ENCODE measurements at regions not wholly inside any gene's neighbourhood (a gene's known extent, or its start where the extent isn't known, plus 50 kb on each side); places are given as distances from the start of the nearest gene placed in this dataset.
"Not testable (repeated sequence)": the region's sequence is repeated elsewhere in the genome, so short reads cannot be mapped to it uniquely, and the experiment has no call there.

GRCh38 chr2:188676010-188676400, 298.2 kb upstream of the COL3A1 start:
- Histone ChIP-seq H3K4me3 (ENCODE audit: extremely low read depth, insufficient read depth, low read length, poor library complexity, severe bottlenecking) (no peak overlapping the region), H3K27ac (ENCODE audit: low read depth, low read length, severe bottlenecking) (no peak overlapping the region), H3K36me3 (ENCODE audit: control insufficient read depth, insufficient read depth, low read length) (no peaks in the 10 kb centered on the region), H3K4me1 (ENCODE audit: control insufficient read depth, insufficient read depth, low read length, poor library complexity, severe bottlenecking) (peaks cover 11% of the 10 kb centered on the region), H3K9me3 (ENCODE audit: control insufficient read depth, low read length) (no peaks in the 10 kb centered on the region)
- no CpG with 5 or more reads among the region's 1 CpG for WGBS, 2 experiments (ENCODE audit: insufficient coverage in 2 of 2)

GRCh38 chr2:188677142-188677541, 297.0 kb upstream of the COL3A1 start:
- H3K4me3 ChIP-seq (ENCODE audit: extremely low read depth, insufficient read depth, low read length, poor library complexity, severe bottlenecking), result no peak overlapping the region
- no peak overlapping the region for H3K27ac ChIP-seq (ENCODE audit: low read depth, low read length, severe bottlenecking)
- no peaks in the 10 kb centered on the region for H3K36me3 ChIP-seq (ENCODE audit: control insufficient read depth, insufficient read depth, low read length)
- no peaks in the 10 kb centered on the region for H3K9me3 ChIP-seq (ENCODE audit: control insufficient read depth, low read length)
- peaks cover 11% of the 10 kb centered on the region for H3K4me1 ChIP-seq (ENCODE audit: control insufficient read depth, insufficient read depth, low read length, poor library complexity, severe bottlenecking)

GRCh38 chr2:188678882-188679281, 295.3 kb upstream of the COL3A1 start:
- Histone ChIP-seq H3K4me3 (ENCODE audit: extremely low read depth, insufficient read depth, low read length, poor library complexity, severe bottlenecking) (no peak overlapping the region), H3K36me3 (ENCODE audit: control insufficient read depth, insufficient read depth, low read length) (no peaks in the 10 kb centered on the region), H3K9me3 (ENCODE audit: control insufficient read depth, low read length) (no peaks in the 10 kb centered on the region), H3K4me1 (ENCODE audit: control insufficient read depth, insufficient read depth, low read length, poor library complexity, severe bottlenecking) (peaks cover 11% of the 10 kb centered on the region), H3K27ac (ENCODE audit: low read depth, low read length, severe bottlenecking) (no peak overlapping the region)
- WGBS, 2 experiments (ENCODE audit: insufficient coverage in 2 of 2), result 75 to 86% methylated on average over 1 of the region's 2 CpGs

- no CpG with 5 or more reads among the region's 1 CpG for WGBS, 2 experiments (ENCODE audit: insufficient coverage in 2 of 2)
- Histone ChIP-seq H3K36me3 (ENCODE audit: control insufficient read depth, insufficient read depth, low read length) (no peaks in the 10 kb centered on the region), H3K4me1 (ENCODE audit: control insufficient read depth, insufficient read depth, low read length, poor library complexity, severe bottlenecking) (no peaks in the 10 kb centered on the region), H3K4me3 (ENCODE audit: extremely low read depth, insufficient read depth, low read length, poor library complexity, severe bottlenecking) (no peak overlapping the region), H3K27ac (ENCODE audit: low read depth, low read length, severe bottlenecking) (no peak overlapping the region), H3K9me3 (ENCODE audit: control insufficient read depth, low read length) (no peaks in the 10 kb centered on the region)
Observed at GRCh38 chr2:188682838-188683237, 291.3 kb upstream of the COL3A1 start.

- H3K27ac ChIP-seq (ENCODE audit: low read depth, low read length, severe bottlenecking), result no peak overlapping the region
- H3K4me1 ChIP-seq (ENCODE audit: control insufficient read depth, insufficient read depth, low read length, poor library complexity, severe bottlenecking), result no peaks in the 10 kb centered on the region
- no peak overlapping the region for H3K4me3 ChIP-seq (ENCODE audit: extremely low read depth, insufficient read depth, low read length, poor library complexity, severe bottlenecking)
- no peaks in the 10 kb centered on the region for H3K9me3 ChIP-seq (ENCODE audit: control insufficient read depth, low read length)
- H3K36me3 ChIP-seq (ENCODE audit: control insufficient read depth, insufficient read depth, low read length), result no peaks in the 10 kb centered on the region
- no CpG with 5 or more reads among the region's 3 CpGs for WGBS, 2 experiments (ENCODE audit: insufficient coverage in 2 of 2)
Observed at GRCh38 chr2:188684795-188685194, 289.4 kb upstream of the COL3A1 start.

GRCh38 chr2:188693111-188693510, 281.1 kb upstream of the COL3A1 start:
- no peaks in the 10 kb centered on the region for H3K9me3 ChIP-seq (ENCODE audit: control insufficient read depth, low read length)
- 80 to 86% methylated on average over 1 to 2 of the region's 4 CpGs for WGBS, 2 experiments (ENCODE audit: insufficient coverage in 2 of 2)
- no peaks in the 10 kb centered on the region for H3K4me1 ChIP-seq (ENCODE audit: control insufficient read depth, insufficient read depth, low read length, poor library complexity, severe bottlenecking)
- H3K27ac ChIP-seq (ENCODE audit: low read depth, low read length, severe bottlenecking), result no peak overlapping the region
- no peak overlapping the region for H3K4me3 ChIP-seq (ENCODE audit: extremely low read depth, insufficient read depth, low read length, poor library complexity, severe bottlenecking)
- H3K36me3 ChIP-seq (ENCODE audit: control insufficient read depth, insufficient read depth, low read length), result no peaks in the 10 kb centered on the region

- H3K9me3 ChIP-seq (ENCODE audit: control insufficient read depth, low read length), result no peaks in the 10 kb centered on the region
- no peak overlapping the region for H3K4me3 ChIP-seq (ENCODE audit: extremely low read depth, insufficient read depth, low read length, poor library complexity, severe bottlenecking)
- H3K36me3 ChIP-seq (ENCODE audit: control insufficient read depth, insufficient read depth, low read length), result no peaks in the 10 kb centered on the region
- no peaks in the 10 kb centered on the region for H3K4me1 ChIP-seq (ENCODE audit: control insufficient read depth, insufficient read depth, low read length, poor library complexity, severe bottlenecking)
- H3K27ac ChIP-seq (ENCODE audit: low read depth, low read length, severe bottlenecking), result no peak overlapping the region
- WGBS, 2 experiments (ENCODE audit: insufficient coverage in 2 of 2), result 80 to 100% methylated on average over 1 of the region's 2 CpGs
Observed at GRCh38 chr2:188693771-188694170, 280.4 kb upstream of the COL3A1 start.

- Histone ChIP-seq H3K36me3 (ENCODE audit: control insufficient read depth, insufficient read depth, low read length) (no peaks in the 10 kb centered on the region), H3K9me3 (ENCODE audit: control insufficient read depth, low read length) (no peaks in the 10 kb centered on the region), H3K4me1 (ENCODE audit: control insufficient read depth, insufficient read depth, low read length, poor library complexity, severe bottlenecking) (no peaks in the 10 kb centered on the region), H3K27ac (ENCODE audit: low read depth, low read length, severe bottlenecking) (no peak overlapping the region), H3K4me3 (ENCODE audit: extremely low read depth, insufficient read depth, low read length, poor library complexity, severe bottlenecking) (no peak overlapping the region)
- WGBS, 2 experiments (ENCODE audit: insufficient coverage in 2 of 2), result 86 to 90% methylated on average over 1 to 2 of the region's 3 CpGs
Observed at GRCh38 chr2:188695953-188696352, 278.2 kb upstream of the COL3A1 start.

- H3K9me3 ChIP-seq (ENCODE audit: control insufficient read depth, low read length); H3K4me3 ChIP-seq (ENCODE audit: extremely low read depth, insufficient read depth, low read length, poor library complexity, severe bottlenecking); H3K36me3 ChIP-seq (ENCODE audit: control insufficient read depth, insufficient read depth, low read length); H3K4me1 ChIP-seq (ENCODE audit: control insufficient read depth, insufficient read depth, low read length, poor library complexity, severe bottlenecking); H3K27ac ChIP-seq (ENCODE audit: low read depth, low read length, severe bottlenecking): not testable (repeated sequence)
- 80% methylated on average over 1 of the region's 1 CpG; no CpG with 5 or more reads in 1 of the 2 experiments for WGBS, 2 experiments (ENCODE audit: insufficient coverage in 2 of 2)
Observed at GRCh38 chr2:188698151-188698550, 276.0 kb upstream of the COL3A1 start.

GRCh38 chr2:188701836-188702235, 272.3 kb upstream of the COL3A1 start:
- Histone ChIP-seq H3K27ac (ENCODE audit: low read depth, low read length, severe bottlenecking) (no peak overlapping the region), H3K4me1 (ENCODE audit: control insufficient read depth, insufficient read depth, low read length, poor library complexity, severe bottlenecking) (no peaks in the 10 kb centered on the region), H3K36me3 (ENCODE audit: control insufficient read depth, insufficient read depth, low read length) (no peaks in the 10 kb centered on the region), H3K4me3 (ENCODE audit: extremely low read depth, insufficient read depth, low read length, poor library complexity, severe bottlenecking) (no peak overlapping the region), H3K9me3 (ENCODE audit: control insufficient read depth, low read length) (no peaks in the 10 kb centered on the region)
- WGBS, 2 experiments (ENCODE audit: insufficient coverage in 2 of 2), result 100% methylated on average over 1 of the region's 2 CpGs; no CpG with 5 or more reads in 1 of the 2 experiments

GRCh38 chr2:188705191-188705590, 269.0 kb upstream of the COL3A1 start:
- H3K9me3 ChIP-seq (ENCODE audit: control insufficient read depth, low read length), result peaks cover 10% of the 10 kb centered on the region
- no peak overlapping the region for H3K27ac ChIP-seq (ENCODE audit: low read depth, low read length, severe bottlenecking)
- WGBS, 2 experiments (ENCODE audit: insufficient coverage in 2 of 2), result 97 to 100% methylated on average over 2 of the region's 2 CpGs
- no peaks in the 10 kb centered on the region for H3K4me1 ChIP-seq (ENCODE audit: control insufficient read depth, insufficient read depth, low read length, poor library complexity, severe bottlenecking)
- no peaks in the 10 kb centered on the region for H3K36me3 ChIP-seq (ENCODE audit: control insufficient read depth, insufficient read depth, low read length)
- H3K4me3 ChIP-seq (ENCODE audit: extremely low read depth, insufficient read depth, low read length, poor library complexity, severe bottlenecking), result no peak overlapping the region

GRCh38 chr2:188713961-188714360, 260.2 kb upstream of the COL3A1 start:
- no peak overlapping the region for H3K4me3 ChIP-seq (ENCODE audit: extremely low read depth, insufficient read depth, low read length, poor library complexity, severe bottlenecking)
- H3K9me3 ChIP-seq (ENCODE audit: control insufficient read depth, low read length), result peaks cover 14% of the 10 kb centered on the region
- H3K36me3 ChIP-seq (ENCODE audit: control insufficient read depth, insufficient read depth, low read length), result no peaks in the 10 kb centered on the region
- no CpG with 5 or more reads among the region's 1 CpG for WGBS, 2 experiments (ENCODE audit: insufficient coverage in 2 of 2)
- H3K27ac ChIP-seq (ENCODE audit: low read depth, low read length, severe bottlenecking), result no peak overlapping the region
- H3K4me1 ChIP-seq (ENCODE audit: control insufficient read depth, insufficient read depth, low read length, poor library complexity, severe bottlenecking), result no peaks in the 10 kb centered on the region
